ENCODE measurements at regions not wholly inside any gene's neighbourhood (a gene's known extent, or its start where the extent isn't known, plus 50 kb on each side); places are given as distances from the start of the nearest gene placed in this dataset.
A peak's percentile ranks its signal among the peaks of the same experiment; 100 is the strongest.

GRCh38 chr4:54517781-54518444 lies 139.8 kb upstream of the KIT start:
- no peaks in the 10 kb centered on the region for H3K27me3 ChIP-seq
- H3K36me3 ChIP-seq: no peaks in the 10 kb centered on the region
- intact Hi-C loops (cut with DNase I; ENCODE audit: low total_unique reads): no loop called here
- no peak for TF ChIP-seq CTCF (IDR thresholded peaks at IDR 0.05)
- TF ChIP-seq POLR2A (IDR thresholded peaks at IDR 0.05): no peak
- no peak overlapping the region for H3K4me3 ChIP-seq
- H3K4me1 ChIP-seq: no peaks in the 10 kb centered on the region
- DNase-seq: no peak
- no peaks in the 10 kb centered on the region for H3K9me3 ChIP-seq
- no peak overlapping the region for H3K27ac ChIP-seq

GRCh38 chr4:54525602-54526001 lies 132.2 kb upstream of the KIT start:
- no peaks in the 10 kb centered on the region for H3K27me3 ChIP-seq
- no peak for DNase-seq
- no peak overlapping the region for H3K4me3 ChIP-seq
- no peaks in the 10 kb centered on the region for H3K36me3 ChIP-seq
- intact Hi-C loops (cut with DNase I; ENCODE audit: low total_unique reads): no loop called here
- H3K27ac ChIP-seq: no peak overlapping the region
- no peak for TF ChIP-seq CTCF (IDR thresholded peaks at IDR 0.05)
- TF ChIP-seq POLR2A (IDR thresholded peaks at IDR 0.05): no peak
- H3K4me1 ChIP-seq: no peaks in the 10 kb centered on the region
- H3K9me3 ChIP-seq: no peaks in the 10 kb centered on the region

GRCh38 chr4:54526560-54526959 lies 131.2 kb upstream of the KIT start:
- no peak overlapping the region for H3K27ac ChIP-seq
- DNase-seq: no peak
- H3K9me3 ChIP-seq: no peaks in the 10 kb centered on the region
- intact Hi-C loops (cut with DNase I; ENCODE audit: low total_unique reads): no loop called here
- no peaks in the 10 kb centered on the region for H3K36me3 ChIP-seq
- no peaks in the 10 kb centered on the region for H3K4me1 ChIP-seq
- H3K4me3 ChIP-seq: no peak overlapping the region
- TF ChIP-seq CTCF (IDR thresholded peaks at IDR 0.05) (no peak), POLR2A (IDR thresholded peaks at IDR 0.05) (no peak)
- no peaks in the 10 kb centered on the region for H3K27me3 ChIP-seq

- Histone ChIP-seq H3K4me3 (no peak overlapping the region), H3K4me1 (no peaks in the 10 kb centered on the region), H3K27ac (no peak overlapping the region), H3K9me3 (no peaks in the 10 kb centered on the region), H3K36me3 (no peaks in the 10 kb centered on the region), H3K27me3 (no peaks in the 10 kb centered on the region)
- intact Hi-C loops (cut with DNase I; ENCODE audit: low total_unique reads): no loop called here
- DNase-seq: no peak
- TF ChIP-seq CTCF (IDR thresholded peaks at IDR 0.05): no peak
- TF ChIP-seq POLR2A (IDR thresholded peaks at IDR 0.05): no peak
Observed at GRCh38 chr4:54527532-54527931, 130.2 kb upstream of the KIT start.

GRCh38 chr4:54539500-54540029 lies 118.2 kb upstream of the KIT start:
- intact Hi-C loops (cut with DNase I; ENCODE audit: low total_unique reads): no loop called here
- H3K27ac ChIP-seq: no peak overlapping the region
- DNase-seq: peak in 1 of 2 donors; percentile 27
- no peaks in the 10 kb centered on the region for H3K27me3 ChIP-seq
- no peaks in the 10 kb centered on the region for H3K36me3 ChIP-seq
- H3K9me3 ChIP-seq: no peaks in the 10 kb centered on the region
- TF ChIP-seq POLR2A (IDR thresholded peaks at IDR 0.05): no peak
- H3K4me1 ChIP-seq: no peaks in the 10 kb centered on the region
- H3K4me3 ChIP-seq: peak overlapping the region; percentile 11 to 29
